GM23338 (cell line): ENCODE measurements at regions not wholly inside any gene's neighbourhood (a gene's known extent, or its start where the extent isn't known, plus 50 kb on each side); places are given as distances from the start of the nearest gene placed in this dataset.

Source experiments
- ATAC-seq: fragments of 200-7000 bp; cut with Tn5 transposase; 3 replicates; pipeline ENCODE4 v1.9.1; 2020
- DNase-seq: peaks from one replicate; pipeline ENCODE4 v3.0.0-alpha.2; 2015; ENCODE audit warnings: low spot score
- H2AFZ ChIP-seq: fragments of 200-600 bp; sonication (generic); 2 replicates; pipeline ENCODE4 v1.8.0; 2016; ENCODE audit warnings: antibody characterized with exemption, mild to moderate bottlenecking, moderate library complexity
- H3F3A ChIP-seq: fragments of 200-600 bp; sonication (generic); replicated peaks from 2 replicates; pipeline ENCODE4 v1.8.0; 2017; ENCODE audit warnings: antibody characterized with exemption, mixed run types, low read depth
- H3K27ac ChIP-seq: fragments of 200-600 bp; sonication (generic); 2 replicates; pipeline ENCODE4 v1.6.1; 2016; ENCODE audit warnings: low read depth
- H3K27me3 ChIP-seq: fragments of 200-600 bp; sonication (generic); 2 replicates; pipeline ENCODE4 v1.8.0; 2016; ENCODE audit warnings: mild to moderate bottlenecking, mixed run types, moderate library complexity; ENCODE audit not compliant: insufficient read depth
- H3K36me3 ChIP-seq: fragments of 200-600 bp; sonication (generic); 2 replicates; pipeline ENCODE4 v1.8.0; 2016; ENCODE audit warnings: mild to moderate bottlenecking; ENCODE audit not compliant: insufficient read depth
- H3K4me1 ChIP-seq: fragments of 200-600 bp; sonication (generic); 2 replicates; pipeline ENCODE4 v1.8.0; 2016; ENCODE audit warnings: mild to moderate bottlenecking, moderate library complexity; ENCODE audit not compliant: insufficient read depth
- H3K4me2 ChIP-seq: fragments of 200-600 bp; sonication (generic); 2 replicates; pipeline ENCODE4 v1.7.1; 2017; ENCODE audit warnings: mixed run types
- H3K4me3 ChIP-seq: fragments of 200-600 bp; sonication (generic); 2 replicates; pipeline ENCODE4 v1.6.1; 2016; ENCODE audit warnings: mixed run types
- H3K79me2 ChIP-seq: fragments of 200-600 bp; sonication (generic); replicated peaks from 2 replicates; pipeline ENCODE4 v1.8.0; 2017; ENCODE audit warnings: mild to moderate bottlenecking; ENCODE audit not compliant: insufficient read depth
- H3K9me2 ChIP-seq: fragments of 200-600 bp; sonication (generic); 2 replicates; pipeline ENCODE4 v1.8.0; 2017; ENCODE audit not compliant: insufficient read depth
- H4K20me1 ChIP-seq: fragments of 200-600 bp; sonication (generic); replicated peaks from 2 replicates; pipeline ENCODE4 v1.8.0; 2017; ENCODE audit warnings: mild to moderate bottlenecking; ENCODE audit not compliant: insufficient read depth
- H3K27ac Mint-ChIP-seq: 2 replicates; pipeline ENCODE4 v1.8.0; 2020; ENCODE audit warnings: inconsistent platforms, mild to moderate bottlenecking, moderate library complexity, mixed read lengths
- H3K27me3 Mint-ChIP-seq: 3 replicates; pipeline ENCODE4 v1.8.0; 2022; ENCODE audit warnings: low read depth, mild to moderate bottlenecking, moderate library complexity, mixed read lengths, inconsistent platforms; ENCODE audit not compliant: insufficient read depth, poor library complexity
- H3K36me3 Mint-ChIP-seq: 3 replicates; pipeline ENCODE4 v1.8.0; 2021; ENCODE audit warnings: low read depth, mild to moderate bottlenecking, inconsistent platforms, moderate library complexity, mixed read lengths
- H3K4me1 Mint-ChIP-seq: 3 replicates; pipeline ENCODE4 v1.8.0; 2020; ENCODE audit warnings: mild to moderate bottlenecking, inconsistent platforms, mixed read lengths
- H3K4me3 Mint-ChIP-seq: 3 replicates; pipeline ENCODE4 v1.8.0; 2021; ENCODE audit warnings: moderate library complexity, mild to moderate bottlenecking, inconsistent platforms, mixed read lengths
- H3K9me3 Mint-ChIP-seq: 3 replicates; pipeline ENCODE4 v1.8.0; 2020; ENCODE audit warnings: moderate library complexity, mild to moderate bottlenecking, inconsistent platforms, mixed read lengths
- CREB1 ChIP-seq: fragments of 250-450 bp; sonication (Bioruptor Pico); IDR thresholded peaks from 2 replicates; pipeline ENCODE4 v1.5.0; 2020; ENCODE audit warnings: low read depth, mild to moderate bottlenecking, moderate library complexity
- ETS1 ChIP-seq: IDR thresholded peaks from 2 replicates; pipeline ENCODE4 v1.6.1; 2016; ENCODE audit warnings: antibody characterized with exemption
- EZH2 ChIP-seq: fragments of 200-600 bp; sonication (generic); IDR thresholded peaks from one replicate; pipeline ENCODE4 v1.8.0; 2017; ENCODE audit warnings: antibody characterized with exemption, mild to moderate bottlenecking, low read depth; ENCODE audit not compliant: unreplicated experiment
- EZH2phosphoT487 ChIP-seq: fragments of 200-600 bp; sonication (generic); IDR thresholded peaks from one replicate; pipeline ENCODE4 v1.8.1; 2018; ENCODE audit warnings: antibody characterized with exemption; ENCODE audit not compliant: unreplicated experiment
- JUNB ChIP-seq: IDR thresholded peaks from one replicate; pipeline ENCODE4 v1.6.1; 2016; ENCODE audit warnings: antibody characterized with exemption; ENCODE audit not compliant: unreplicated experiment
- POLR2AphosphoS5 ChIP-seq: IDR thresholded peaks from 2 replicates; pipeline ENCODE4 v1.6.1; 2016; ENCODE audit warnings: antibody characterized with exemption, low read depth
- ZNF114 ChIP-seq: fragments of 250-450 bp; sonication (Bioruptor Pico); IDR thresholded peaks from 2 replicates; pipeline ENCODE4 v1.5.0; 2020; ENCODE audit warnings: mild to moderate bottlenecking, moderate library complexity
- ZNF462 ChIP-seq: fragments of 250-450 bp; sonication (Bioruptor Pico); IDR thresholded peaks from 2 replicates; pipeline ENCODE4 v1.5.0; 2020; ENCODE audit warnings: mild to moderate bottlenecking, moderate library complexity

- H3K36me3 ChIP-seq: no peaks in the 10 kb centered on the region
- H3K4me2 ChIP-seq: no peak overlapping the region
- Mint-ChIP-seq H3K9me3 (no peaks in the 10 kb centered on the region), H3K4me1 (peaks cover 1% of the 10 kb centered on the region; the same call in 2 of the 3 replicates), H3K4me3 (no peak overlapping the region), H3K27me3 (no peaks in the 10 kb centered on the region), H3K36me3 (no peaks in the 10 kb centered on the region), H3K27ac (no peak overlapping the region)
- no peaks in the 10 kb centered on the region for H3K27me3 ChIP-seq
- no peak overlapping the region for H2AFZ ChIP-seq
- H3K4me1 ChIP-seq: no peaks in the 10 kb centered on the region
- no peaks in the 10 kb centered on the region for H4K20me1 ChIP-seq
- no peaks in the 10 kb centered on the region for H3K79me2 ChIP-seq
- ATAC-seq: no peak
- H3K27ac ChIP-seq: no peak overlapping the region
- no peak for DNase-seq
- H3K9me2 ChIP-seq: no peaks in the 10 kb centered on the region
- TF ChIP-seq CREB1 (CRISPR knock-in tag) (no peak), JUNB (no peak), EZH2phosphoT487 (no peak), ZNF462 (CRISPR knock-in tag) (no peak), EZH2 (no peak), POLR2AphosphoS5 (no peak), ZNF114 (CRISPR knock-in tag) (no peak), ETS1 (no peak)
- H3K4me3 ChIP-seq: no peak overlapping the region
- H3F3A ChIP-seq: no peaks in the 10 kb centered on the region
Observed at GRCh38 chr4:36494016-36494415, 212.6 kb downstream of the DTHD1 start.
